ENCODE measurements at regions not wholly inside any gene's neighbourhood (a gene's known extent, or its start where the extent isn't known, plus 50 kb on each side); places are given as distances from the start of the nearest gene placed in this dataset.

GRCh38 chr17:72226322-72226721, 105.5 kb downstream of the SOX9 start:
- H3K9me3 Mint-ChIP-seq, result no peaks in the 10 kb centered on the region
- H3K36me3 Mint-ChIP-seq, result no peaks in the 10 kb centered on the region
- CTCF ChIA-PET, result interaction anchor here (1.2 kb wide), 1 partner anchor 9 kb away, joined by 3 read pairs; no protein-coding TSS in a partner anchor
- H3K4me3 Mint-ChIP-seq, result no peak overlapping the region
- POLR2A ChIA-PET, result no interaction called here
- H3K27me3 Mint-ChIP-seq (ENCODE audit: low read depth), result peaks cover 32% of the 10 kb centered on the region
- no peak for TF ChIP-seq ZNF232 (CRISPR knock-in tag; IDR thresholded peaks at IDR 0.05)
- no peak for TF ChIP-seq MAX (CRISPR knock-in tag; IDR thresholded peaks at IDR 0.05)
- no peak for TF ChIP-seq ZNF423 (CRISPR knock-in tag; IDR thresholded peaks at IDR 0.05)
- no peak for TF ChIP-seq ESRRA (CRISPR knock-in tag; IDR thresholded peaks at IDR 0.05; ENCODE audit: borderline replicate concordance)
- TF ChIP-seq AFF4 (CRISPR knock-in tag; IDR thresholded peaks at IDR 0.05; ENCODE audit: borderline replicate concordance), result no peak
- no peak for TF ChIP-seq CTCF (IDR thresholded peaks at IDR 0.05)
- ATAC-seq (no peak), DNase-seq (ENCODE audit: low spot score) (no peak)
- H3K4me1 Mint-ChIP-seq, result peaks cover 23% of the 10 kb centered on the region
- H3K27ac Mint-ChIP-seq, result no peak overlapping the region

GRCh38 chr17:72233986-72234385, 113.2 kb downstream of the SOX9 start:
- DNase-seq (ENCODE audit: low spot score), result no peak
- peaks cover 6% of the 10 kb centered on the region; the same call in 1 of the 2 replicates for H3K9me3 Mint-ChIP-seq
- H3K36me3 Mint-ChIP-seq, result no peaks in the 10 kb centered on the region
- no peak for ATAC-seq
- peaks cover 6% of the 10 kb centered on the region for H3K27me3 Mint-ChIP-seq (ENCODE audit: low read depth)
- H3K27ac Mint-ChIP-seq, result no peak overlapping the region
- H3K4me1 Mint-ChIP-seq, result peaks cover 43% of the 10 kb centered on the region
- ChIA-PET POLR2A (no interaction called here), CTCF (interaction anchor here (1.8 kb wide), 1 partner anchor 197 kb away, joined by 6 read pairs; no protein-coding TSS in a partner anchor)
- no peak for TF ChIP-seq SP1 (CRISPR knock-in tag; conservative IDR thresholded peaks at IDR 0.05)
- H3K4me3 Mint-ChIP-seq, result no peak overlapping the region

- ATAC-seq (peak; percentile 22; the same call in 1 of the 2 replicates), DNase-seq (ENCODE audit: low spot score) (no peak)
- Mint-ChIP-seq H3K27me3 (ENCODE audit: low read depth) (peaks cover 6% of the 10 kb centered on the region), H3K27ac (no peak overlapping the region), H3K36me3 (no peaks in the 10 kb centered on the region), H3K4me1 (peaks cover 43% of the 10 kb centered on the region), H3K4me3 (no peak overlapping the region), H3K9me3 (peaks cover 9% of the 10 kb centered on the region)
- CTCF ChIA-PET, result interaction anchor here (0.7 to 1.8 kb wide), 3 partner anchors 9 to 196 kb away, joined by 3 to 6 read pairs (median 4); no protein-coding TSS in a partner anchor
- POLR2A ChIA-PET, result no interaction called here
- TF ChIP-seq ZNF671 (CRISPR knock-in tag; IDR thresholded peaks at IDR 0.05), result no peak
- TF ChIP-seq GRHL2 (CRISPR knock-in tag; IDR thresholded peaks at IDR 0.05; ENCODE audit: insufficient replicate concordance, severe bottlenecking), result no peak
Measured at GRCh38 chr17:72234985-72235384, 114.2 kb downstream of the SOX9 start.

GRCh38 chr17:72236980-72237633, 116.3 kb downstream of the SOX9 start:
- peak; percentile 25 for DNase-seq (ENCODE audit: low spot score)
- H3K9me3 Mint-ChIP-seq, result peaks cover 12% of the 10 kb centered on the region
- POLR2A ChIA-PET, result no interaction called here
- H3K27me3 Mint-ChIP-seq (ENCODE audit: low read depth), result peaks cover 6% of the 10 kb centered on the region
- ATAC-seq, result peak; percentile 69
- peak overlapping the region; percentile 2; the same call in 1 of the 2 replicates for H3K4me3 Mint-ChIP-seq
- H3K36me3 Mint-ChIP-seq, result no peaks in the 10 kb centered on the region
- peaks cover 43% of the 10 kb centered on the region for H3K4me1 Mint-ChIP-seq
- H3K27ac Mint-ChIP-seq, result no peak overlapping the region
- CTCF ChIA-PET, result interaction anchor here (0.6 to 1.3 kb wide), 4 partner anchors 84 to 320 kb away, joined by 3 to 6 read pairs (median 4); partner anchors contain the start of gene SOX9
- TF ChIP-seq SOX15 (CRISPR knock-in tag; IDR thresholded peaks at IDR 0.05) (no peak), ELF4 (CRISPR knock-in tag; IDR thresholded peaks at IDR 0.05; ENCODE audit: low read depth) (no peak), ATF2 (CRISPR knock-in tag; IDR thresholded peaks at IDR 0.05; ENCODE audit: borderline replicate concordance, low read depth) (no peak), ATF1 (CRISPR knock-in tag; IDR thresholded peaks at IDR 0.05) (no peak), ZNF138 (CRISPR knock-in tag; conservative IDR thresholded peaks at IDR 0.05) (no peak), ZNF416 (CRISPR knock-in tag; IDR thresholded peaks at IDR 0.05) (no peak), ZBTB21 (CRISPR knock-in tag; IDR thresholded peaks at IDR 0.05; ENCODE audit: borderline replicate concordance) (no peak), SP1 (CRISPR knock-in tag; conservative IDR thresholded peaks at IDR 0.05) (no peak), ZMAT4 (CRISPR knock-in tag; IDR thresholded peaks at IDR 0.05) (no peak), CDX4 (CRISPR knock-in tag; IDR thresholded peaks at IDR 0.05; ENCODE audit: borderline replicate concordance) (no peak), ETV6 (CRISPR knock-in tag; IDR thresholded peaks at IDR 0.05) (no peak), ZNF671 (CRISPR knock-in tag; IDR thresholded peaks at IDR 0.05) (no peak), SMAD3 (CRISPR knock-in tag; IDR thresholded peaks at IDR 0.05; ENCODE audit: borderline replicate concordance) (no peak)

Measured in WTC11 (cell line).